Sciatic nerve (tissue), 2 donors: ENCODE measurements at regions not wholly inside any gene's neighbourhood (a gene's known extent, or its start where the extent isn't known, plus 50 kb on each side); places are given as distances from the start of the nearest gene placed in this dataset.
A peak's percentile ranks its signal among the peaks of the same experiment; 100 is the strongest.

Experiments used
- ATAC-seq: fragments of 200-7000 bp; cut with Tn5 transposase; one replicate; pipeline ENCODE4 v1.9.1; 2020; ENCODE audit warnings: mild to moderate bottlenecking, moderate library complexity
- DNase-seq: peaks from one replicate; pipeline ENCODE4 v3.0.0-alpha.2; 2020; ENCODE audit warnings: low spot score
- intact Hi-C: fragments of 100-400 bp; cut with DNase I; formaldehyde crosslinking; loops from one replicate; pipeline ENCODE4 v1.14.2; 2022
- donor health status: DM: no; HTN: no; CAD: no.
- donor health status: DM: no; HTN: no; CAD: no.

GRCh38 chr13:33710924-33711323 lies 107.0 kb upstream of the RFC3 start:
- intact Hi-C loops = no loop called here
- no peak for DNase-seq

GRCh38 chr13:33711436-33711835 lies 106.5 kb upstream of the RFC3 start:
- DNase-seq = no peak
- intact Hi-C loops = no loop called here
- no peak for ATAC-seq

More at GRCh38 chr13:33710924-33711323, 107.0 kb upstream of the RFC3 start:
- ATAC-seq = no peak

DNA sequence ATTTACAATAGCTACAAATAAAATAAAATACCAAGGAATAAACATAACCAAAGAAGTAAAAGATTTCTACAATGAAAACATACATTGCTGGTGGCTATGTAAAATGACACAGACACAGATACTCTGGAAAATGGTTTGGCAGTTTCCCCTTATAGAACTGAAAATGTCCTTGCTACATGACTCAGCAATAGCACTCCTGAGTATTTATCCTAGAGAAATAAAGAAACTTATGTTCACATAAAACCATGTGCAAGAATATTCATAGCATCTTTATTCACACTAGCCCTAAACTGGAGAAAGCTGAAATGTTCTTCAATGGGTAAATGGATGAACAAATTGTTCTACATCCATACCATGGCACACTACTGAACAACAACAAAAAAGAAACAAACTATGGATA lies 100.2 kb upstream of the RFC3 start:
- ATAC-seq (no peak), DNase-seq (no peak)
- intact Hi-C loops = no loop called here

DNA sequence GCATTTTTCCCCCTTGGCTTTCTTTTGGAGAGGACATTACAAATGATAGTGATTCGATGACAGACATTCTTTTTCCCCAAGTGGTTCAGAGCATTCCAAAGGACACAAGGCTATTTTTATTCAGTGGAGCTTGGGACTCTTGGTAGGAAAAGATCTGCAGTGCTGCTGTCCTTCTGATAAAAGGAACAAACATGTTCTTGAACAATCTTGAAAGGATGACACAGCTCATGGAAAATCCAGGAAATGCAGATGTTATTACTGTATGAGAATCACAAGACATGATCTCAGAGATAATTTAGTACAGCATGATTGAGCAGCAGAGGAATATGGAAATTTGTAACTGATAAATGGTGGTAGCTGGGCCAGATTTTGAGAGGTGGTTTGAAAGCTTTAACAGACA lies 96.2 kb upstream of the RFC3 start:
- peak; percentile 66 for ATAC-seq
- DNase-seq = no peak
- intact Hi-C loops = no loop called here

GRCh38 chr13:33722216-33722915 lies 95.6 kb upstream of the RFC3 start:
- intact Hi-C loops = no loop called here
- no peak for DNase-seq
- peak; percentile 35 for ATAC-seq

- peak; percentile 6 for ATAC-seq
- intact Hi-C loops = no loop called here
- no peak for DNase-seq
Observed at GRCh38 chr13:33723365-33723764, 94.6 kb upstream of the RFC3 start.

DNA sequence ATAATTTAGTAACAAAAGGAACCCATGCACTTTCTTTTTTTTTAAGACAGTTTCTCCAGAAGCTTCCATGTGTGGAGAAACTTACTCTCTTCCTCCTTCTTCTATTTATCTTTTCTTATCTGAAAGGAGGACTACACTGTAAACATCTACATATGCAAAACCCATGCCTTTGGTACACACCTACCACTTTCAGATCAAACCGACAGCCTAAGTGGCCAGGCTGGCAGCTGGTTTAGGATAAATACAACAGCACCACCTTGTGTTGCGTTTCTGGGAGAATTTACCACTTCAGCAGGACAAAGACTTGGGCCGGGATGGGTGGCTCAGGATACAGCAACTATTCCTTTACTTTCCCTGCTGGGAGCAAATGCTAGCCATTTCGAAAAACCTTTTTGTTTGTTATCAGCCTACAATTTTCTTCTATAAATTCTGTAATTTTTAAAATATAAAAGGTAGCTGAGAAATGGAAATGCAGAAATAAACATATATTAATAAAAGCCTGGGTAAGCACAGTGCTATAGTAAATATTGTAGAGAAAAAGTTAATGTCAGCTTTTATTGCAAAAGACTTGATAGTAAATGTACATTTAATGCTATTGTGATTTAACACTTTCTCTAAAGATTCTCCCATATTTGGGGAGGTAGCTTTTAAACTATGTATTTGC lies 94.0 kb upstream of the RFC3 start:
- ATAC-seq (peak; percentile 92), DNase-seq (peak; percentile 81)
- intact Hi-C loops = no loop called here

DNA sequence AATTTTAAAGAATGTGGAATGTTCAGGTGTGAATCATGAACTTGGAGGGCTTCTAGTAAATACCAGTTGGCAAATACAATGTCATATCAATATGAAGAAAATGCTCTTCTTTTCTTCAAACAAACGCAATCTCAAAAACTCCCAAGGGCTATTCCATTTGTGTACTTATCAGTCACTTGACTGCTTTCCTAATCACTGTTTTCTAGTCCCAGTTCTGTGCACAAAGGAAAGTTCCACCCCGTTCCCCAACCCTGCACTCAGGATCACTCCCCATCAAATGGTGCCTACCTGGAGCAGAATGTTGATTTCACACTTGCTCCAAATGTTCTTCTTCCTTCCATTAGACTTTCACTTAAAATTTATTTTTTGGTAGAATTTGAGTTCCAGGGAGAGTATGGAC lies 92.6 kb upstream of the RFC3 start:
- intact Hi-C loops = no loop called here

DNA sequence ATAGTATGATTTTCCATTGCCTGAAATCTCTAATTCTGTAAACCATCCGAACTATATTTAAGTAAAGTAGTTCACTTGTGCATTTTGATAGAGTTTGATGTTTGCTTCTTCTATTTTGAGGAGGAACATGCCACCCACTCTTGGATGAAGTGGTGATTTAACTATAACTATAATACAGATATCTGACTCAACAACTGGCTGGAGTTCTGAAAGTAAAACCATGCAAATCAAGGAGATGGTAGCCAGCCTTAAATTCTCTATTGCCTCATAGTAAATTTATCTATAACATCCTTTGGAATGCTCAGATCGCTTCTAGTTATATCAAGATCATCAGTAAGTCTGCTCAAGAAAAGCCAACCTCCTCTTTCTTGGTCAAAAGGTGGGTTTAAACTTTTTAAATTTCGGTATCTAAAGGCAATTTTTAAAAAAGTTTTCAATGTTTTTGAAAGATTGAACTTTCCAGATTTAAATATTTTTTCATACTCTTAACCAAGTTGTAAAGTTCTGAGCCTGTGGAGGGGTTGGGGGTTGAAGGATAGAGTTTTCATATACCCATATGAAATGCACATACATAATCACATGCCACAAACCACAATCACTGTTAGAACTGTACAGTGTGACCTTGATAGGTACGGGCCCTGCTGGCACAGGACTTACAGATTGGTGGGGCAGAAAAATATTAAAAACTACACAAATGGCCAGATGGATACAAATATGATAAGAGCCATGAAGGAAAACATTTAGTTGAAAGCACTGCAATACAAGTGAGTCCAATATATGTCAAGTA lies 90.5 kb upstream of the RFC3 start:
- intact Hi-C loops = no loop called here
- no peak for DNase-seq
- ATAC-seq = no peak

More for the DNA sequence above, 92.6 kb upstream of the RFC3 start:
- DNase-seq (no peak), ATAC-seq (no peak)

DNA sequence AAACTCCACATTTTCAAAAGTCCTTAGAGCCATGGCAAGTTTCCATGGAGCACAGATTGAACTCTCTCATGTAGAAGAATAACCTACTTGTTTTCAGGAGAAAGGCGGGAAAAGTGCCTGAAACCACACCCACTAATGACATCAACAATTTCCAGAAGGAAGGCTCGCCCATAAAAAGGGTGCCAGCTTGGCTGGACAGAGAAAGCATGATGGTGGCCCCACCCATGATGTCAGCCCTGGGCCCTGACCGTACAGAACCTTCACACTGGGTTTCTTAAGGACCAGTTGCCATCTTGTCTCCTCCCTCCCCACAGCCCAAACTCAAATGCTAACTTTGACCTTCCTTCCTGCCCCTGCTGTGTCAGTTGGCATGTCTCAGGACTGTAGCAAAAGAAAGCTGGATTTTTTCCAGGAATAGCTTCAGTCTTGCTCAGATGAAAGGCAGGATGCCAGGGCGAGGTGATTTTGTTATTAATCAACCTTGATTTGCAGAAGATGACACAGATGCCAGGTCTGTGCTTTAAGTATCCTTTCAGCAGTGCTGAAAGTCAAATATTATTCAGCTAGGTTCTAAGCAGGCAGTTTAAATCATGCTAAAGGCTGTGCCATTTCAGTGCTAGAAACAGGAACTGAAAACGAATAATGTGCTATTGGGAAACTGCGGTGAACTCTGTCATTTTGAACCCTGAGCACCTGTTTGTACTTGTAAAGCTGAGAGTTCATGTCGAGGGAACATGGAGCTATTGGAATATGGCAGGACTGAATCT lies 89.5 kb upstream of the RFC3 start:
- intact Hi-C loops = no loop called here
- ATAC-seq (peak; percentile 86), DNase-seq (peak; percentile 72)

DNA sequence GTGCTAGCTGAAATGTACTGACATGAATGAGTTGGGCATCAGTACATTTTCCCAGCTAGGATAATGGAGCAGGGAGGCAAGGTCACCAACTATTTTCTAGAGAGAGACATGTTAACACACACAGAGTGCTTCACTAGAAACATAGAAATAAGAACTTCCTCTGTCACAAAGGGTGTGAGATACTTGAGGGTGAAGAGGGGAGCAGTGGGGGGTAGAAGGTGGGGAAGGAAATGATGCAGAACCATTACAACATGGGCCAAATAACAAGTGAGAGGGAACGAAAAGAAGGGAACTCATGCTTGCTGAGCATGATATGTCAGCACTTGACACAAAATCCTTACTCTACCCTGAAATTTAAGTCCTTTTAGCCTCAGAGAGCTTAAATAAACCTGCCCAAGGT lies 87.8 kb upstream of the RFC3 start:
- intact Hi-C loops = no loop called here
- ATAC-seq = peak; percentile 54
- no peak for DNase-seq

DNA sequence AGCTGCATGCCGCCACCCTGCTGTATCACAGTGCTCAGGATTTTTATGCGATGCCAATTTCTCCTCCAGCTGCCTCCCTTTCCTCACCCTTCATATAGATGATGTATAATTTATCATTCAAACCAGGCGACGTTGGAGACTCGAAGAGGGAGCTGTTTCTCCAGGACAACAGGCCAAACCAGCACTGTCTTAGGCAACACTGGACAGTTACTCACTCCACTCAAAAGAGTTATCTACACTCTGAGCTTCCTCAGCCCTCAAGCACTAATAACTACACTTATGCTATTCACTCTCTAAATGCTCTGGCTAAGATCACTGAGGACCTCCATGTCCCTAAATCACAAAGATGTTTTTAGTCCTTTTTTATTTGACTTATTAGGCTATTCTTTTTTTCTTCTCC lies 87.3 kb upstream of the RFC3 start:
- no peak for ATAC-seq
- intact Hi-C loops = no loop called here
- no peak for DNase-seq

- no peak for ATAC-seq
- intact Hi-C loops = no loop called here
- DNase-seq = no peak
Observed at GRCh38 chr13:33735276-33735675, 82.7 kb upstream of the RFC3 start.

DNA sequence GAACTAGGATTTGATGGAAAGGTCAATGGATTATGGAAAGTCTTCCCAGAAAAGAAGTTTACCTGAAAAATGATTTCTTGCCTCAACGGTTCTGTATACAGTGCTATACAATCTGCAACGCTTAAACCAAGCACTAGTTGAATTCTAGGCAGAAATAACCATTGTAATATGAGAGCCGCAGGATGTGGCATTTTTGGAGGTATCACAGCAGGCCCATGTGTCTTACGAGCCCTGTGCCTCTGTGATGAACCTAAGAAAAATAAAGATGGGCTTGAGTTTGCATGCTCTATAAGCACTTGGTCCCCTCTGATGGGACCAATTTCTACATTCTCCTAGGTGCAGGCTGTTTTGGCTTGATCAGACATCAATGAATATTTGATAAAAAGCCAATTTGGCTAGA lies 78.7 kb upstream of the RFC3 start:
- ATAC-seq (no peak), DNase-seq (no peak)
- intact Hi-C loops = no loop called here

- DNase-seq (no peak), ATAC-seq (peak; percentile 59)
- intact Hi-C loops = no loop called here
Observed at GRCh38 chr13:33740134-33740538, 77.8 kb upstream of the RFC3 start.

DNA sequence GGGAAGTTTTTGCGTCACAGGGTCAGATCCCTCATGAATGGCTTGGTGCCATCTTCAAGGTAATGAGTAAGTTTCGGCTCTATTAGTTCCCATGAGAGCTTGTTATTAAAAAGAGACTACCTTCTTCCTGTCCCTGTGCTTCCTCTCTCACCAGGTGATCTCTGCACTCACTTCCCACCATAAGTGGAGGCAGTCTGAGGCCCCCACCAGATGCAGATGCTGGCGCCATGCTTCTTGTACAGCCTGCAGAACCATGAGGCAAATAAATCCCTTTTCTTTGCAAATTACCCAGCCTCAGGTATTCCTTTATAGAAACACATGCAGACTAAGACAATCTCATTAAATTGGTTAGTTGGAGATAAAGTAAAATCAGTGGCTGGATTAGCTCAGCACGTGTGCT lies 75.6 kb upstream of the RFC3 start:
- ATAC-seq = no peak
- DNase-seq = no peak
- intact Hi-C loops = no loop called here

DNA sequence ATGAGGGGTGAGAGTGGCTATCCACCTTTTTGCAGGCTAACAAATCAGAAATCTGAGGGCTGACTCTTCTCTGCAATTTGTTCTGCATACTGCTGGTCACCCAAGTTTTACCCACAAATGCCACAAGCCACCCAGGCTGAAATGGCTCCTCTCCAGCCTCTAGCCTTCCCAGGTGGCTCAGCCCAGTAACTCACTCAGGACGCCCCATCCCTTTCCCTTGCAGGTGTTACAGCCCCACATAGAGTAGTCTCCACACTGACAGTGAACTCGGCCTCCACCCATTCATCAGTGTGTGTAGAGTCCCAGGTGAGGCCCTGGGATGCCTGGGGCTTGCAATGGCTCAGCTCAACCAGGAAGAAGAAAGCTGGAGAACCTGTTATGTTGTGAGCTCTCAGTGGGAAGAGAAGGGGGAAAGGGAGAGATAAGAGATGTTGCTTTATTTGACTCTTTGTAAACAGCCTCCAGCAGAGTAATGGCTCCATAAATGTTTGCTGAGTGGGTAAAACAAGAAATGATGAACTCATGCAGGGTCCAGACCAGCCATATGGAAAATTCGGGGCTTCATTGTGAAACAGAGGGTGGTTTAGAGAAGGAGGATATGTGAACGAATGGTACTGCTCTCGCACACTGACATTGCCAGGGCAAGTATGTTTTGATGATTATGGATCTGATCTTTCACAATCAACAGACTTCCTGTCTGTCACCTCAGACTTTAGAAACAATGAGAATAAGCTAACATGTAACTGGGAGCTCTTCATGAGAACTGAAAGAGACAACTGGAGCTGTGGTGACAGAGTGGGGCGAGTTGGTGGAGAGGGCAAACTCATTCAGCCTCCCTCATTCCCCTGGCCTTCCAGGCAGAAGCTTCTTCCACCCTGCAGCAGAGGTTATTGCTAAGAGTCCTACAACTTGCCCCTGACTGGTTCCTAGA lies 74.2 kb upstream of the RFC3 start:
- DNase-seq (no peak), ATAC-seq (no peak)
- intact Hi-C loops = no loop called here

- ATAC-seq (peak; percentile 78), DNase-seq (no peak)
- intact Hi-C loops = no loop called here
Observed at GRCh38 chr13:33744589-33745369, 73.2 kb upstream of the RFC3 start.
